ENCODE measurements at regions not wholly inside any gene's neighbourhood (a gene's known extent, or its start where the extent isn't known, plus 50 kb on each side); places are given as distances from the start of the nearest gene placed in this dataset.

DNA sequence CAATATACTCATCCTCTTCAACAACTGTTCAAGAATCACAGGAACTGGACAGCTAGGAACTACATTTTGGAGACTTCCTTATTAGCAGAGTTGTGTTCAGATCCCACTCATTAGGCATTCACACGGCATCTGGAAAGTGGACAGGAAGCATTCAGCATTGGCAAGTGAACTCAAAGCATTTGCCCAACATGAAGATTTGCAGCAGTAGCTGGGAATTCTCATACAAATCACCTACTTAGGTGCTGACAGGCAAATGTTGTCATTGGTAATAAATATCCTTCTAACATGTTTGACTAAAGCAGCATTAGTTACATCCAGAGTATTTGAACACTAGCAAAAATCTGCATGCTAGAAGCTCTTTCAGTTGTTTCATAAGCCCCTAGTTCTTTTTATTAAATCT lies 350.8 kb downstream of the PTH2R start:
- TF ChIP-seq, protein P1, sequence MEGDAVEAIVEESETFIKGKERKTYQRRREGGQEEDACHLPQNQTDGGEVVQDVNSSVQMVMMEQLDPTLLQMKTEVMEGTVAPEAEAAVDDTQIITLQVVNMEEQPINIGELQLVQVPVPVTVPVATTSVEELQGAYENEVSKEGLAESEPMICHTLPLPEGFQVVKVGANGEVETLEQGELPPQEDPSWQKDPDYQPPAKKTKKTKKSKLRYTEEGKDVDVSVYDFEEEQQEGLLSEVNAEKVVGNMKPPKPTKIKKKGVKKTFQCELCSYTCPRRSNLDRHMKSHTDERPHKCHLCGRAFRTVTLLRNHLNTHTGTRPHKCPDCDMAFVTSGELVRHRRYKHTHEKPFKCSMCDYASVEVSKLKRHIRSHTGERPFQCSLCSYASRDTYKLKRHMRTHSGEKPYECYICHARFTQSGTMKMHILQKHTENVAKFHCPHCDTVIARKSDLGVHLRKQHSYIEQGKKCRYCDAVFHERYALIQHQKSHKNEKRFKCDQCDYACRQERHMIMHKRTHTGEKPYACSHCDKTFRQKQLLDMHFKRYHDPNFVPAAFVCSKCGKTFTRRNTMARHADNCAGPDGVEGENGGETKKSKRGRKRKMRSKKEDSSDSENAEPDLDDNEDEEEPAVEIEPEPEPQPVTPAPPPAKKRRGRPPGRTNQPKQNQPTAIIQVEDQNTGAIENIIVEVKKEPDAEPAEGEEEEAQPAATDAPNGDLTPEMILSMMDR (IDR thresholded peaks at IDR 0.05), result no peak
- TF ChIP-seq POLR2A (IDR thresholded peaks at IDR 0.05), result no peak

Data from Peyer's patch (tissue), 4 donors.